Chondrocyte (in vitro differentiated cells): ENCODE measurements at regions not wholly inside any gene's neighbourhood (a gene's known extent, or its start where the extent isn't known, plus 50 kb on each side); places are given as distances from the start of the nearest gene placed in this dataset.

Experiments used
- DNase-seq: peaks from one replicate; pipeline ENCODE4 v3.0.0; 2021; ENCODE audit warnings: mixed read lengths, low spot score
- H3K27ac Mint-ChIP-seq: one replicate; pipeline ENCODE4 v1.8.0; 2021; ENCODE audit warnings: mild to moderate bottlenecking, moderate library complexity, mixed read lengths; ENCODE audit not compliant: unreplicated experiment
- H3K27me3 Mint-ChIP-seq: 2 replicates; pipeline ENCODE4 v1.8.0; 2021; ENCODE audit warnings: low read depth, mixed read lengths
- H3K36me3 Mint-ChIP-seq: 2 replicates; pipeline ENCODE4 v1.8.0; 2021; ENCODE audit warnings: low read depth, mixed read lengths
- H3K4me1 Mint-ChIP-seq: 2 replicates; pipeline ENCODE4 v1.8.0; 2021; ENCODE audit warnings: low read depth, mild to moderate bottlenecking, mixed read lengths
- H3K4me3 Mint-ChIP-seq: one replicate; pipeline ENCODE4 v1.8.0; 2021; ENCODE audit warnings: mild to moderate bottlenecking, moderate library complexity, mixed read lengths; ENCODE audit not compliant: unreplicated experiment
- H3K9me3 Mint-ChIP-seq: 2 replicates; pipeline ENCODE4 v1.8.0; 2021; ENCODE audit warnings: low read depth, mixed read lengths
- TF ChIP-seq, protein P1 (sequence below): fragments of 200-600 bp; sonication (generic); IDR thresholded peaks from 2 replicates; pipeline ENCODE4 v1.5.0; 2021; ENCODE audit warnings: antibody characterized with exemption, mild to moderate bottlenecking, moderate library complexity

GRCh38 chr22:19626666-19627065 is 87.6 kb upstream of the SEPTIN5 start:
- no peaks in the 10 kb centered on the region for H3K36me3 Mint-ChIP-seq

GRCh38 chr22:19628038-19628776 is 86.1 kb upstream of the SEPTIN5 start:
- H3K36me3 Mint-ChIP-seq: no peaks in the 10 kb centered on the region
- H3K9me3 Mint-ChIP-seq: no peaks in the 10 kb centered on the region
- H3K4me3 Mint-ChIP-seq: no peak overlapping the region
- H3K4me1 Mint-ChIP-seq: peaks cover 11% of the 10 kb centered on the region
- peaks cover 6% of the 10 kb centered on the region for H3K27me3 Mint-ChIP-seq
- no peak for DNase-seq
- no peak overlapping the region for H3K27ac Mint-ChIP-seq
- TF ChIP-seq, protein P1, sequence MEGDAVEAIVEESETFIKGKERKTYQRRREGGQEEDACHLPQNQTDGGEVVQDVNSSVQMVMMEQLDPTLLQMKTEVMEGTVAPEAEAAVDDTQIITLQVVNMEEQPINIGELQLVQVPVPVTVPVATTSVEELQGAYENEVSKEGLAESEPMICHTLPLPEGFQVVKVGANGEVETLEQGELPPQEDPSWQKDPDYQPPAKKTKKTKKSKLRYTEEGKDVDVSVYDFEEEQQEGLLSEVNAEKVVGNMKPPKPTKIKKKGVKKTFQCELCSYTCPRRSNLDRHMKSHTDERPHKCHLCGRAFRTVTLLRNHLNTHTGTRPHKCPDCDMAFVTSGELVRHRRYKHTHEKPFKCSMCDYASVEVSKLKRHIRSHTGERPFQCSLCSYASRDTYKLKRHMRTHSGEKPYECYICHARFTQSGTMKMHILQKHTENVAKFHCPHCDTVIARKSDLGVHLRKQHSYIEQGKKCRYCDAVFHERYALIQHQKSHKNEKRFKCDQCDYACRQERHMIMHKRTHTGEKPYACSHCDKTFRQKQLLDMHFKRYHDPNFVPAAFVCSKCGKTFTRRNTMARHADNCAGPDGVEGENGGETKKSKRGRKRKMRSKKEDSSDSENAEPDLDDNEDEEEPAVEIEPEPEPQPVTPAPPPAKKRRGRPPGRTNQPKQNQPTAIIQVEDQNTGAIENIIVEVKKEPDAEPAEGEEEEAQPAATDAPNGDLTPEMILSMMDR: no peak

More at GRCh38 chr22:19626666-19627065, 87.6 kb upstream of the SEPTIN5 start:
- Mint-ChIP-seq H3K9me3 (no peaks in the 10 kb centered on the region), H3K4me3 (no peak overlapping the region), H3K27ac (no peak overlapping the region), H3K4me1 (no peaks in the 10 kb centered on the region), H3K27me3 (peaks cover 9% of the 10 kb centered on the region)
- TF ChIP-seq, protein P1: no peak
- DNase-seq: no peak

DNA sequence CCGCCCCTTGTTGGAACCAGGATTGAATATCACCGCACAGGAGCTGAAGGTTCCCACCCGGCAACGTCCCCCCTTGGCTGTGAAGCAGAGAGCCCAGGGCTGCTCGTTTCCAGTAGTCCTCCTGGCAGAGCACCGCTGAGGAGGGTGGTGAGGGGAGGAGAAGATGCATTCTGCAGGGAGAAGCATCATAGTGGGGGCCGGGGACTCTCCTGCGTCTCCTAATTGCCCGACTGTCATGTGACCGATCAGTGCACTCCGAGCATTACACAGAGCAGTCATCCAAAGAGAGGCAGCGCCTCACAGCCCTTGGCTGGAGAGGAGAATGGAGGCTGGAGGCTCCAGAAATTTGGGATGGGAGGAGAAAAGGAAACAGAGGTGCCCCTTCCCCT is 85.0 kb upstream of the SEPTIN5 start:
- no peaks in the 10 kb centered on the region for H3K9me3 Mint-ChIP-seq
- TF ChIP-seq, protein P1: no peak
- no peak overlapping the region for H3K27ac Mint-ChIP-seq
- no peak for DNase-seq
- peaks cover 11% of the 10 kb centered on the region for H3K4me1 Mint-ChIP-seq
- H3K4me3 Mint-ChIP-seq: no peak overlapping the region
- peaks cover 5% of the 10 kb centered on the region for H3K27me3 Mint-ChIP-seq
- H3K36me3 Mint-ChIP-seq: no peaks in the 10 kb centered on the region

GRCh38 chr22:19629720-19630419 is 84.4 kb upstream of the SEPTIN5 start:
- DNase-seq: no peak
- Mint-ChIP-seq H3K4me3 (no peak overlapping the region), H3K9me3 (no peaks in the 10 kb centered on the region), H3K4me1 (peaks cover 11% of the 10 kb centered on the region), H3K27me3 (peaks cover 5% of the 10 kb centered on the region), H3K36me3 (no peaks in the 10 kb centered on the region), H3K27ac (no peak overlapping the region)
- TF ChIP-seq, protein P1: peak; percentile 98

GRCh38 chr22:19630614-19631013 is 83.7 kb upstream of the SEPTIN5 start:
- Mint-ChIP-seq H3K27ac (no peak overlapping the region), H3K4me3 (no peak overlapping the region), H3K36me3 (no peaks in the 10 kb centered on the region), H3K4me1 (peaks cover 11% of the 10 kb centered on the region), H3K27me3 (peaks cover 5% of the 10 kb centered on the region), H3K9me3 (no peaks in the 10 kb centered on the region)
- TF ChIP-seq, protein P1: no peak
- no peak for DNase-seq
